Liver (tissue), 8 donors: ENCODE measurements at regions not wholly inside any gene's neighbourhood (a gene's known extent, or its start where the extent isn't known, plus 50 kb on each side); places are given as distances from the start of the nearest gene placed in this dataset.
"Not testable (repeated sequence)": the region's sequence is repeated elsewhere in the genome, so short reads cannot be mapped to it uniquely, and the experiment has no call there.

Experiments
- DNase-seq: peaks from one replicate; pipeline ENCODE4 v3.0.0-alpha.2; 2017; ENCODE audit warnings: low spot score
- H3K27ac ChIP-seq, 2 donors: one replicate each; pipeline ENCODE4 v1.7.0; 2013; ENCODE audit warnings: inconsistent platforms in 2 of 2, low read length in 2 of 2, control low read depth in 1 of 2, low read depth in 1 of 2, mild to moderate bottlenecking in 1 of 2
- H3K27me3 ChIP-seq, 4 donors: one replicate each; pipeline versions ENCODE4 v1.6.1 to v1.7.0; 2013; ENCODE audit warnings: low read length in 3 of 4, inconsistent platforms in 1 of 4, mild to moderate bottlenecking in 1 of 4, moderate library complexity in 1 of 4; ENCODE audit not compliant: control insufficient read depth in 4 of 4, insufficient read depth in 4 of 4
- H3K36me3 ChIP-seq, 4 donors: one replicate each; pipeline versions ENCODE4 v1.6.1 to v1.7.0; 2013; ENCODE audit warnings: low read length in 3 of 4, mild to moderate bottlenecking in 3 of 4, low read depth in 1 of 4, moderate library complexity in 1 of 4; ENCODE audit not compliant: control insufficient read depth in 4 of 4, insufficient read depth in 3 of 4
- H3K4me1 ChIP-seq, 4 donors: one replicate each; pipeline versions ENCODE4 v1.6.1 to v1.7.0; 2013; ENCODE audit warnings: low read length in 3 of 4, mild to moderate bottlenecking in 3 of 4, moderate library complexity in 1 of 4; ENCODE audit not compliant: control insufficient read depth in 4 of 4, insufficient read depth in 4 of 4
- H3K4me3 ChIP-seq, 3 donors: one replicate each; pipeline versions ENCODE4 v1.6.1 to v1.7.0; 2013; ENCODE audit warnings: low read length in 3 of 3, control low read depth in 1 of 3, low read depth in 1 of 3, mild to moderate bottlenecking in 1 of 3
- H3K9ac ChIP-seq, 2 donors: one replicate each; pipeline ENCODE4 v1.7.0; 2013; ENCODE audit warnings: low read length in 2 of 2, mild to moderate bottlenecking in 2 of 2, moderate library complexity in 2 of 2, control low read depth in 1 of 2, low read depth in 1 of 2
- H3K9me3 ChIP-seq, 4 donors: one replicate each; pipeline versions ENCODE4 v1.6.1 to v1.7.0; 2013; ENCODE audit warnings: low read length in 3 of 4; ENCODE audit not compliant: control insufficient read depth in 4 of 4
- EGR1 ChIP-seq, 2 donors: IDR thresholded peaks; 2 replicates each; pipeline ENCODE4 v1.6.1; 2016 to 2018; ENCODE audit warnings: antibody characterized with exemption in 2 of 2, low read depth in 2 of 2
- FOXA1 ChIP-seq: IDR thresholded peaks from 2 replicates; pipeline ENCODE4 v1.6.1; 2016; ENCODE audit warnings: antibody characterized with exemption
- HNF4A ChIP-seq, 2 donors: conservative IDR thresholded peaks; 2 replicates each; pipeline ENCODE4 v1.6.1; 2016; ENCODE audit warnings: antibody characterized with exemption in 2 of 2, mild to moderate bottlenecking in 2 of 2
- HNF4G ChIP-seq: IDR thresholded peaks from 2 replicates; pipeline ENCODE4 v1.6.1; 2016; ENCODE audit warnings: antibody characterized with exemption
- JUND ChIP-seq, 2 donors: IDR thresholded peaks; 2 replicates each; pipeline ENCODE4 v1.6.1; 2016; ENCODE audit warnings: antibody characterized with exemption in 2 of 2
- NR2F2 ChIP-seq: IDR thresholded peaks from 2 replicates; pipeline ENCODE4 v1.6.1; 2016; ENCODE audit warnings: antibody characterized with exemption
- RAD21 ChIP-seq, 2 donors: IDR thresholded peaks; 2 replicates each; pipeline ENCODE4 v1.6.1; 2016; ENCODE audit warnings: antibody characterized with exemption in 2 of 2, mild to moderate bottlenecking in 2 of 2
- RXRA ChIP-seq, 2 donors: IDR thresholded peaks; 2 replicates each; pipeline ENCODE4 v1.6.1; 2017 to 2018; ENCODE audit warnings: antibody characterized with exemption in 2 of 2, mild to moderate bottlenecking in 1 of 2
- YY1 ChIP-seq: IDR thresholded peaks from 2 replicates; pipeline ENCODE4 v1.6.1; 2016; ENCODE audit warnings: antibody characterized with exemption, mild to moderate bottlenecking
- WGBS: extraction: QIAGEN DNeasy Blood & Tissue Kit; methylation state at CpG from one replicate; pipeline ENCODE4 v1.1.7; 2013; 5-methylcytosine and 5-hydroxymethylcytosine counted together
- TF ChIP-seq, protein P1 (sequence below): fragments of 150-350 bp; IDR thresholded peaks from 2 replicates; pipeline ENCODE4 v1.5.1; 2017; ENCODE audit warnings: improper control_type of control experiment, low read depth, low read length; ENCODE audit not compliant: missing input control
- TF ChIP-seq, protein P2 (sequence below): IDR thresholded peaks from 2 replicates; pipeline ENCODE4 v1.6.1; 2016; ENCODE audit warnings: antibody characterized with exemption
- TF ChIP-seq, protein P3 (sequence below): IDR thresholded peaks from 2 replicates; pipeline ENCODE4 v1.6.1; 2016; ENCODE audit warnings: antibody characterized with exemption
- TF ChIP-seq, protein P4 (sequence below): IDR thresholded peaks from 2 replicates; pipeline ENCODE4 v1.6.1; 2016; ENCODE audit warnings: antibody characterized with exemption, mild to moderate bottlenecking
- donor health status: healthy.
- donor health status: healthy.
- donor health status: healthy.
- donor health status: healthy.
- donor health status: healthy.

DNA sequence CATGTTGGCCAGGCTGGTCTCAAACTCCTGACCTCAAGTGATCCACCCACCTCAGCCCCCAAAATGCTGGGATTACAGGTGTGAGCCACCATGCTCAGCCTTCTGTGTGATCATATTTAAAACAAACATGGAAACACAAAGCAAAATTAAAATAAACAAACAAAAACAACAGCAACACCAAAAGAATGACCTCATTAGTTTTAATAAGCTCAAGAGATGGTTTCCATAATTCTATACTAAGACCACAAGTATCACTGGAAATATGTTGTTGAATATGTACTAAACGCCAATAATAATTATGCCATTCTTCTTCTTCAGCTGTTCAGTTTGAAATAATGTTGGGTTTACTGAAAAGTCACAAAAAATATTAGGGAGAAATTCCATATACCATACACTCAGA, 526.4 kb downstream of the LRRIQ3 start:
- Histone ChIP-seq H3K4me3 (no peak overlapping the region), H3K9me3 (no peaks in the 10 kb centered on the region), H3K9ac (no peak overlapping the region), H3K4me1 (no peaks in the 10 kb centered on the region), H3K27me3 (no peaks in the 10 kb centered on the region), H3K27ac (no peak overlapping the region), H3K36me3 (no peaks in the 10 kb centered on the region)
- 68% methylated on average over 1 of the region's 1 CpG for WGBS
- TF ChIP-seq YY1, result no peak
- TF ChIP-seq, protein P1, sequence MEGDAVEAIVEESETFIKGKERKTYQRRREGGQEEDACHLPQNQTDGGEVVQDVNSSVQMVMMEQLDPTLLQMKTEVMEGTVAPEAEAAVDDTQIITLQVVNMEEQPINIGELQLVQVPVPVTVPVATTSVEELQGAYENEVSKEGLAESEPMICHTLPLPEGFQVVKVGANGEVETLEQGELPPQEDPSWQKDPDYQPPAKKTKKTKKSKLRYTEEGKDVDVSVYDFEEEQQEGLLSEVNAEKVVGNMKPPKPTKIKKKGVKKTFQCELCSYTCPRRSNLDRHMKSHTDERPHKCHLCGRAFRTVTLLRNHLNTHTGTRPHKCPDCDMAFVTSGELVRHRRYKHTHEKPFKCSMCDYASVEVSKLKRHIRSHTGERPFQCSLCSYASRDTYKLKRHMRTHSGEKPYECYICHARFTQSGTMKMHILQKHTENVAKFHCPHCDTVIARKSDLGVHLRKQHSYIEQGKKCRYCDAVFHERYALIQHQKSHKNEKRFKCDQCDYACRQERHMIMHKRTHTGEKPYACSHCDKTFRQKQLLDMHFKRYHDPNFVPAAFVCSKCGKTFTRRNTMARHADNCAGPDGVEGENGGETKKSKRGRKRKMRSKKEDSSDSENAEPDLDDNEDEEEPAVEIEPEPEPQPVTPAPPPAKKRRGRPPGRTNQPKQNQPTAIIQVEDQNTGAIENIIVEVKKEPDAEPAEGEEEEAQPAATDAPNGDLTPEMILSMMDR, result no peak
- no peak for TF ChIP-seq FOXA1
- TF ChIP-seq, protein P2, sequence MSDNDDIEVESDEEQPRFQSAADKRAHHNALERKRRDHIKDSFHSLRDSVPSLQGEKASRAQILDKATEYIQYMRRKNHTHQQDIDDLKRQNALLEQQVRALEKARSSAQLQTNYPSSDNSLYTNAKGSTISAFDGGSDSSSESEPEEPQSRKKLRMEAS, result no peak
- TF ChIP-seq, protein P3, sequence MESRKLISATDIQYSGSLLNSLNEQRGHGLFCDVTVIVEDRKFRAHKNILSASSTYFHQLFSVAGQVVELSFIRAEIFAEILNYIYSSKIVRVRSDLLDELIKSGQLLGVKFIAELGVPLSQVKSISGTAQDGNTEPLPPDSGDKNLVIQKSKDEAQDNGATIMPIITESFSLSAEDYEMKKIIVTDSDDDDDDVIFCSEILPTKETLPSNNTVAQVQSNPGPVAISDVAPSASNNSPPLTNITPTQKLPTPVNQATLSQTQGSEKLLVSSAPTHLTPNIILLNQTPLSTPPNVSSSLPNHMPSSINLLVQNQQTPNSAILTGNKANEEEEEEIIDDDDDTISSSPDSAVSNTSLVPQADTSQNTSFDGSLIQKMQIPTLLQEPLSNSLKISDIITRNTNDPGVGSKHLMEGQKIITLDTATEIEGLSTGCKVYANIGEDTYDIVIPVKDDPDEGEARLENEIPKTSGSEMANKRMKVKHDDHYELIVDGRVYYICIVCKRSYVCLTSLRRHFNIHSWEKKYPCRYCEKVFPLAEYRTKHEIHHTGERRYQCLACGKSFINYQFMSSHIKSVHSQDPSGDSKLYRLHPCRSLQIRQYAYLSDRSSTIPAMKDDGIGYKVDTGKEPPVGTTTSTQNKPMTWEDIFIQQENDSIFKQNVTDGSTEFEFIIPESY, result no peak
- TF ChIP-seq, protein P4, sequence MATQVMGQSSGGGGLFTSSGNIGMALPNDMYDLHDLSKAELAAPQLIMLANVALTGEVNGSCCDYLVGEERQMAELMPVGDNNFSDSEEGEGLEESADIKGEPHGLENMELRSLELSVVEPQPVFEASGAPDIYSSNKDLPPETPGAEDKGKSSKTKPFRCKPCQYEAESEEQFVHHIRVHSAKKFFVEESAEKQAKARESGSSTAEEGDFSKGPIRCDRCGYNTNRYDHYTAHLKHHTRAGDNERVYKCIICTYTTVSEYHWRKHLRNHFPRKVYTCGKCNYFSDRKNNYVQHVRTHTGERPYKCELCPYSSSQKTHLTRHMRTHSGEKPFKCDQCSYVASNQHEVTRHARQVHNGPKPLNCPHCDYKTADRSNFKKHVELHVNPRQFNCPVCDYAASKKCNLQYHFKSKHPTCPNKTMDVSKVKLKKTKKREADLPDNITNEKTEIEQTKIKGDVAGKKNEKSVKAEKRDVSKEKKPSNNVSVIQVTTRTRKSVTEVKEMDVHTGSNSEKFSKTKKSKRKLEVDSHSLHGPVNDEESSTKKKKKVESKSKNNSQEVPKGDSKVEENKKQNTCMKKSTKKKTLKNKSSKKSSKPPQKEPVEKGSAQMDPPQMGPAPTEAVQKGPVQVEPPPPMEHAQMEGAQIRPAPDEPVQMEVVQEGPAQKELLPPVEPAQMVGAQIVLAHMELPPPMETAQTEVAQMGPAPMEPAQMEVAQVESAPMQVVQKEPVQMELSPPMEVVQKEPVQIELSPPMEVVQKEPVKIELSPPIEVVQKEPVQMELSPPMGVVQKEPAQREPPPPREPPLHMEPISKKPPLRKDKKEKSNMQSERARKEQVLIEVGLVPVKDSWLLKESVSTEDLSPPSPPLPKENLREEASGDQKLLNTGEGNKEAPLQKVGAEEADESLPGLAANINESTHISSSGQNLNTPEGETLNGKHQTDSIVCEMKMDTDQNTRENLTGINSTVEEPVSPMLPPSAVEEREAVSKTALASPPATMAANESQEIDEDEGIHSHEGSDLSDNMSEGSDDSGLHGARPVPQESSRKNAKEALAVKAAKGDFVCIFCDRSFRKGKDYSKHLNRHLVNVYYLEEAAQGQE, result no peak
- no peak for TF ChIP-seq NR2F2
- TF ChIP-seq RAD21 (IDR thresholded peaks at IDR 0.05), result no peak
- no peak for TF ChIP-seq HNF4G
- TF ChIP-seq JUND (IDR thresholded peaks at IDR 0.05), result no peak
- TF ChIP-seq RXRA (IDR thresholded peaks at IDR 0.05), result no peak
- no peak for TF ChIP-seq HNF4A (conservative IDR thresholded peaks at IDR 0.05)
- no peak for DNase-seq

DNA sequence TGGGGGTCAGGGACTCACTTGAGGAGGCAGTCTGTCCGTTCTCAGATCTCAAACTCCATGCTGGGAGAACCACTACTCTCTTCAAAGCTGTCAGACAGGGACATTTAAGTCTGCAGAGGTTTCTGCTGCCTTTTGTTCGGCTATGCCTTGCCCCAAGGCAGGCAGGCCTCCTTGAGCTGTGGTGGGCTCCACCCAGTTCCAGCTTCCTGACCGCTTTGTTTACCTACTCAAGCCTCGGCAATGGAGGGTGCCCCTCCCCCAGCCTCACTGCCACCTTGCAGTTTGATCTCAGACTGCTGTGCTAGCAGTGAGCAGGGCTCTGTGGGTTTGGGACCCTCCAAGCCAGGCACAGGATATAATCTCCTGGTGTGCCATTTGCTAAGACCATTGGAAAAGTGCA, 530.0 kb downstream of the LRRIQ3 start:
- not testable (repeated sequence) for H3K9ac ChIP-seq, DNase-seq, H3K27ac ChIP-seq, H3K9me3 ChIP-seq, H3K27me3 ChIP-seq, H3K4me3 ChIP-seq, H3K4me1 ChIP-seq, H3K36me3 ChIP-seq
- WGBS, result 69% methylated on average over 4 of the region's 4 CpGs

DNA sequence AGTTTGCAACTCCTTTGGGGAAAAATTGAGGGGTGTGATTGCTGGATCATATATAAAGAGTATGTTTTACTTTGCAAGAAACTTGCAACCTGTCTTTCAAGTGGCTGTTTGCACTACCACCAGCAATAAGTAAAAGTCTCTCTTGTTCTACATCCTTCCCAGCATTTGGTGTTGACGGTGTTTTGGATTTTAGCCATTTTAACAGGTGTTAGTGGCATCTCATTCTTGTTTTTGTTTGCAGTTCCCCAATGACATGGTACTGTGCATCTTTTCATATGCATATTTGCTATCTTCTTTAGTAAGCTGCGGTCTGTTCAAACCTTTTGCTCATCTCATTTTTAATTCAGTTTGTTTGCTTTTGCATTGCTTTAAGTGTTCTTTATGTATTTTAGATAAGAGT, 535.5 kb downstream of the LRRIQ3 start:
- no peaks in the 10 kb centered on the region for H3K27me3 ChIP-seq
- no peak overlapping the region for H3K9ac ChIP-seq
- DNase-seq, result no peak
- WGBS, result 70% methylated on average over 2 of the region's 2 CpGs
- H3K4me3 ChIP-seq, result no peak overlapping the region
- H3K27ac ChIP-seq, result no peak overlapping the region
- peaks cover 0 to 6% (median 0%) of the 10 kb centered on the region in 4 donors for H3K9me3 ChIP-seq
- no peaks in the 10 kb centered on the region for H3K4me1 ChIP-seq
- no peaks in the 10 kb centered on the region for H3K36me3 ChIP-seq
- TF ChIP-seq RAD21 (IDR thresholded peaks at IDR 0.05) (no peak), EGR1 (IDR thresholded peaks at IDR 0.05; ENCODE audit: low read depth in 2 of 2) (no peak), FOXA1 (no peak), RXRA (IDR thresholded peaks at IDR 0.05) (no peak), HNF4A (conservative IDR thresholded peaks at IDR 0.05) (no peak)
- TF ChIP-seq, protein P3, result no peak
- TF ChIP-seq, protein P4, result no peak
